GM19395 (cell line): ENCODE measurements at regions not wholly inside any gene's neighbourhood (a gene's known extent, or its start where the extent isn't known, plus 50 kb on each side); places are given as distances from the start of the nearest gene placed in this dataset.

Source experiments
- ATAC-seq: cut with Tn5 transposase; IDR thresholded peaks from one replicate; pipeline ENCODE4 v1.9.1; 2021; ENCODE audit warnings: mild to moderate bottlenecking, moderate library complexity; ENCODE audit not compliant: unreplicated experiment

DNA sequence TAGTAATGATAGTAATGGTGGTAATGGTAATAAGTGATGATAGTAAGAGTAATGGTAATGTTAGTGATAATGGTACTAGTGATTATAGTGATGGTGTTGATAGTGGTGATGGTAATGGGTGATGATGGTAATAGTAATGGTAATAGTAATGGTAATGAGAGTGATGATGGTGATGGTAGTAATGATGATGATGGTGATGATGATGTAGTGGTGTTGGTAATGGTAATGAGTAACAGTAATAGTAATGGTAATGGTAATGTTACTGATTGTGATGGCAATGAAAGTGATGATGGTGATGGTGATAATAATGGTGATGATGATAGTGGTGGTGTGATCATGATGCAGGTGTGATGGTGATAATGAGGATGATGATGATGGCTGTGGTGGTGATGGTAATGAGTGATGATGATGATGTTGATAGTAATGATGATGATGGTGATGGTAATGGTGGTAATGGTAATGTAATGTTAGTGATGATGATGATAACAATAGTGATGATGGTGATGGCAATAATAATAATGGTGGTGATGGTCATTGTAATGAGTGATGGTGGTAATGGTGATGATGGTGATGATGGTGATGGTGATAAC, 235.0 kb downstream of the MATN1 start:
- no peak for ATAC-seq

DNA sequence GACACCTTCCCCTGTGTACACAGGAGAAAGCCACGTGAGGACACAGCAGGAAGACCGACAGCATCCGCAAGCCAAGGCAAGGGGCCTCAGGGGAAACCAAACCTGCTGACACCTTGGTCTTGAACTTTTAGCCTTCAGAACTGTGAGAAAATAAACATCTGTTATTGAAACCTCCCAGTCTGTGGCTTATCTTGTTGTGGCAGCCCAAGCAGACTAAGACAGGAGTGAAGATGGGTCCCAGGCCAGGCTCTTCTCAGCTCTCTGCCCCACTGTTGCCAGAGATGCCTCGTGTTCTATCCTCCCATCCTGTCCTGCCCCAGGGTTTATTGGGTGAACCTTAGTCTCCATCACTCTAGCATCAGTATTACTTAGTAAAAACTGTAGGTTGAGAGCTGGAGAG, 236.3 kb downstream of the MATN1 start:
- ATAC-seq, result no peak

DNA sequence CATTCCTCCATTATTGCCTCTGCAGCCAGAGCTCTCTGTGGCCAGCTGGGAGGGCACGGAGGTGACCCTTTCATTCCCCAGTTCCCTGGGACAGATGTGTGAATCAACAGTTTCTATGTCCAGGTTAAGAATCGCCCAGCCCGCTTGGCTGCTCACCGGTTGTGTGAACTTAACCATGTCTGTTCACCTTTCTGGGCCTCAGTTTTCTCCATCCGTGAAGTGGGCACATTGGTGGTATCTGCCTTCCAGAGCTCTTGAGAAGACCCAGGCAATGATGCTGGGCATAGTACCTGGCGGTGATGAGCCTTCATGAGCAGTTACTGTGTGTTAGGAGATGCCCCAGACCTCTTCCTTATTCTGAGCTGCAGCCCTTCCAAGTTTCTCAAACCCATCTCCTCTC, 238.3 kb downstream of the MATN1 start:
- ATAC-seq, result no peak

DNA sequence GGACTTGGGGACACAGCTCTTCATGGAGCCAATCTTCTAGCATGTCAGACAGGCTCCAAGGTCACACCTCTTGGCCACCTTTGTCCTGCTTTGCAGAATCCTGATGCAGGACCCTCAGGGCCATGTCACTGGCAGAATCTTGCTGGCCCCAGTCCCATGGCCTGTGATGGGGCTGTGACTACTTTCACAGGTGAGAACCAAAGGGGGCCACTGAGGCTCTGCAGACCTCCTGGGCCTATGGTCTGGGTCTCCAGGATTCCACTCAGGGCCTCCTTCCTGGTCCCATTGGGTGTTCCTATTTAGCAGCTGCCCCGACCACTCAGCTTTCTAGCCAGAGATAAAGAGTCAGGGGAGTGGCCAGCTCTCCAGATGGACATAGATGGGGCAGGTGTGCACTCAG, 238.7 kb downstream of the MATN1 start:
- no peak for ATAC-seq

DNA sequence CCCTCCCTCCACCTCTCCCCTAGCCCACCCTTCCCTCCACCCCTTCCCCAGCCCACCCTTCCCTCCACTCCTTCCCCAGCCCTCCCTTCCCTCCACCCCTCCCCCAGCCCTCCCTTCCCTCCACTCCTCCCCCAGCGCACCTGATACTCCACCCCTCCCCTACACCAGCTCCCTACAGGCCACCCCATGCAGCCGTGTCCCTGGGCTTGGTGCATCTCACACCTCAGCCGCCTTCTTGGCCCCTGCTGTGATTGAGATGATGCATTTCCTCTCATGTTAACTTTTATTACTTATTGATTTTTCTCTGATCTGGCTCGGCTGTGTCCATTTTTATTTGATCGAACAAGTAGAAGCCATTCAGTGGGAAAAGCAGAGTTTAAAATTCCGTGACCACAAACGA, 243.8 kb downstream of the MATN1 start:
- ATAC-seq, result no peak

DNA sequence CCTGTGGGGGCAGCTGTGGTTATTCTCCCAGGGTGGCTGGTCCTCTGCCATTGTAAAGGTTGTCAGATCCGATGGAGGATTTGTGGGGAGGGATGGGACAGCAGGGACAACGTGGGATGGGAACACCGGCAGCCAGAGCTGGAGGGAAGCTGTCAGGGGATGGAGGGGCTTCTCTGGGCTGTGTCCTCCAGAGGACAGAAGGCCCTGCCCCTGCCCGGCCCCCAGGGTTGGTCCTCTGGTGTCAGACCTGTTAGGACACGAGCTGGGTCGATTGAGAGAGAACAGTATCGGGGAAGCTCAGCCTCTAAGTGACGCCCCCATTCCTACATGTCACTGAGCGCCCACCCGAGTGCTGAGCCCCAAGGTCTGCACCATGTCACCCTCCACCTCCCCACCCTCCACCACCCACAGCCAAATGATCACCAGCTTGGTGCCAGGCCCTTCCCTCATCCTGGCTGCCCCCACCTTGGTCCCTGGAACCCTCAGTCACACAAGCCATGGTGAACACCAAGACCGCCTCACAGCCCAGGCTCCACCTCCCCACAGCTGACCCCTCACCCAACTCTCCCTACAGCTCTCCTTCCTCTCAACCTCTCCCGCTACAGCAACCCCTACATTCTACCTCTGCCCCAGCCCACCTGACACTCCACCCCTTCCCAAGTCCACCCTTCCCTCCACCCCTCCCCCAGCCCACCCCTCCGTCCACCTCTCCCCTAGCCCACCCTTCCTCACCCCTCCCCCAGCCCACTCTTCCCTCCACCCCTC, 244.4 kb downstream of the MATN1 start:
- ATAC-seq, result no peak

DNA sequence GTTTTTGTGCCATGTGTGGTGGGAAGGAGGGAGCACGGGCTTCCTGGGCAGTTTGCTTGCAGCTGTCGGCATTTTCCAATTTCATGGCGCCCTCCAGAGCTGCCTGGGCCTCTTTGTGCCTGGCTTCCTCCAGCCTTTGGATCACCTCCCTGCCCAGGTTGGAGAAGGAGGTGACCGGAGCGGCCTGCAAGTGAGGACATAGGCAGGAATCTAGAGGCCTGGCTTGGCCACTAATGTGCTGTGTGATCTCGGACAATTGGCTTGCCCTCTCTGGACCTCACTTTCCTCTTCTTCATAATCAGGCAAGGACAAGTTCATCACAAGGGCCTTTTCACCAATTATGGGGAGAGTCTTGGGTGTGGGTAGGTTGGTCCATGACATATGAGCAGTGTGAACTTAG, 245.1 kb downstream of the MATN1 start:
- no peak for ATAC-seq

DNA sequence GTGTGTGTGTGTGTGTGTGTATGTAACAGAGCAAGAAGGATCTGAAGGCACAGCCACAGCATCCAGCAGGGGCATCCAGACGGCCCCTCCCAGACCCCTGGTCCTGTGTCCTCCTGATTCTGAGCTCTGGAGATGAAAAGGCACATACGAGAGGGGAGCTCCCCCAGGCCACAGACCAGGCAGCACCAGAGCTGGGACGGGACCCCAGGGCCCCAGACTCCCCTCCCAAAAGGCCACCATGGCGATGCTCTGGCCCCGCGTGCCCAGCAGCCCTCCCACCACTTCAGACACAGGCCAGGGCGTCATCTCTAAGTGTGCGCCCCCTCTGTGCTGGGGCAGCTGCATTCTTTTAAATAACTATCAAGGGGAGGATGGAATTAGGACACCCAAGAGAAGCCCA, 245.8 kb downstream of the MATN1 start:
- no peak for ATAC-seq

DNA sequence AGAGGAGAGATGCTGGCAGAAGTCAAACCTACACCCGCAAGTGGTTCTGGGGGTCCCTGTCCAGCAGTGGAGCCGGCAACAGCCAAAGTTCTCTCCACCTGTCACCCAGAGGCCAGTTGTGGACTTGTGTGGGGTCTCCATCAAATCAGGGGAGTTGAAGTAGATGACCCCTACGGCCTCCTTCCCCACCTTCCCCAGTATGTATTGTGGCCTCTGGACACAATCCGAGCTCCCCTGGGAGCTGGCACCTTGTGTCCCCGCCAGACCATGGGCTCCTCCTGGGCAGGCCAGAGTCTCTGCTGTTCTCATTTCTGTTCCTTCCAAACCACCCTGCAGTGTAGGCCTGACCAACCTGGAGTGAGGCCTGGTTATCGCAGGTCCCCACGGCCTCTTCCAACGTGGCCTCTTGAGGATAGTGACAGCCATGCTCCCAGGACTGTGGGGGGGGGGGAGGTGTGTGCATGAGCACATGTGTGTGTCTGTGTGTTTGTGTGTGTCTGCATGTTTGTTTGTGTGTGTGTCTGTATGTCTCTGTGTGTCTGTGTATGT, 246.4 kb downstream of the MATN1 start:
- no peak for ATAC-seq

DNA sequence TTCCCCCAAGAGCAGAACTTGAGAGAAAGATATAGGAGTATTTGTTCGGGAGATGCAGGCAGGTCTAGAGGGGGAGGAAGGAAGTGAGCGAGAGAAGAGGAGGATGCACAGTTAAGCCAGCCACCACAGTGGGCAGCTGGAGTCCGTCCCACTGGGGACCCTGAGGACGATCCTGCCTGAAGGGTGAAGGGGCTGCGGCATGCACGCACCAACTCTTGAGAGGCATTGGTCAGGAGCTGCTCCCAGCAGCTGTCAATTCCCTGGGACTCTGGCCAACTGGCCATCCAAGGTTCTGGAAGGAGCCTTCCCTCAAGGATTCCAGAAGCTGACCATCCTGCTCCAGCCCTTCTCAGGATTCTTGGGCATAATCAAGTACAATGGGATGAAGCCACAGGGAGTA, 246.9 kb downstream of the MATN1 start:
- no peak for ATAC-seq

DNA sequence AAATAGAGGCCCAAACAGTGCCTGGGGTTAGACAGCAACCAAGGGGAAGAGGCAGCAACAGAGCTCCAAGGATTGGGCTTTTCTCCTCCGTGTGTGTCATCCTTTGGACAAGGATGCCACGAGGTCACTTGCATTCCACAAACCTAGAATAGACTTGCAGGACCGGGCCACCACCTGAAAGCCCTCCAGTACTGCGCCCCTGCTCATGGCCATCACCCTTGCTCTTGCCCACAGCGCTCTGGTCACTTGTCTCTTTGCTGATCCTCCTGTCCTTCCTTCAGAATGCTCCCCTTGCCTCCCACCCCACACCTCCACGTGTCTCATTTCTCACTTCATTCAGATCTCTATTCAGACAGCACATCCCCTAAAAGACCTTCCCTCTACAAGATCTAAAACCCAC, 247.4 kb downstream of the MATN1 start:
- no peak for ATAC-seq

DNA sequence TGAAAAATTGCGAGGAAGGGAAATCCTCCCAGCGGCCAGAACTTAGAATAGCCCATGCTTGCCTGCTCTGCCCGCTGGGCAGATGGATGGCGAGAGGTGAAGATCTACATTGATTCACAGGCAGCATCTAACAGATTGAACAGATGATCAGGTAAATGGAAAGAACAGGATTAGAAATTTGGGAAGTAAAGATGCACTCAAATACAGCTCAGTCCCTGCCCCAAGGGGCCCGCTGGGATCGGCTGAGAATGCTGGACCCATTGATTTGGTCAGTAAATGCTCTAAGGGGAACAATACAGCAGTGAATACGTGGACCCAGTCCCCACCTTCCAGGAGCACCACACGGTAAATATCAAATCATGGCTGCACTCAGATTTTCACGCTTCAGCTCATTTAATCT, 248.2 kb downstream of the MATN1 start:
- ATAC-seq, result no peak

DNA sequence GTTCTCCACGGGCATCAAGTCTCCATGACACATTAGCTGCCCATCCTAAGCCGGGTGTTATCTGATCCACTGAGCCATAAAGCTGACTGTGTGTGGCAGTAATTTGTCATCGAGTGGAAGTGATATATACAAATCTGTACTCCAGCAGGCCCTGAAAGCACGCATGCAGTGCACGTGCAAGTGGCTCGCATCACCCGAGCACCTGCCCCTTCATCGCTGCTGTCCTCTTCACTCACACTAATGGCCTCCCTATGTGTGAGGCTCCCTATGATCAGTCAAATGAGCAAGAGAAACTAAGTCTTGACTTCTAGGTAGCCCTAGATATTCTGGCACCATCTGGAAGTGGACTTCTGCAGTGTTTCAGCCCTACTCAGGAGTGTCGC, 248.6 kb downstream of the MATN1 start:
- ATAC-seq, result no peak

DNA sequence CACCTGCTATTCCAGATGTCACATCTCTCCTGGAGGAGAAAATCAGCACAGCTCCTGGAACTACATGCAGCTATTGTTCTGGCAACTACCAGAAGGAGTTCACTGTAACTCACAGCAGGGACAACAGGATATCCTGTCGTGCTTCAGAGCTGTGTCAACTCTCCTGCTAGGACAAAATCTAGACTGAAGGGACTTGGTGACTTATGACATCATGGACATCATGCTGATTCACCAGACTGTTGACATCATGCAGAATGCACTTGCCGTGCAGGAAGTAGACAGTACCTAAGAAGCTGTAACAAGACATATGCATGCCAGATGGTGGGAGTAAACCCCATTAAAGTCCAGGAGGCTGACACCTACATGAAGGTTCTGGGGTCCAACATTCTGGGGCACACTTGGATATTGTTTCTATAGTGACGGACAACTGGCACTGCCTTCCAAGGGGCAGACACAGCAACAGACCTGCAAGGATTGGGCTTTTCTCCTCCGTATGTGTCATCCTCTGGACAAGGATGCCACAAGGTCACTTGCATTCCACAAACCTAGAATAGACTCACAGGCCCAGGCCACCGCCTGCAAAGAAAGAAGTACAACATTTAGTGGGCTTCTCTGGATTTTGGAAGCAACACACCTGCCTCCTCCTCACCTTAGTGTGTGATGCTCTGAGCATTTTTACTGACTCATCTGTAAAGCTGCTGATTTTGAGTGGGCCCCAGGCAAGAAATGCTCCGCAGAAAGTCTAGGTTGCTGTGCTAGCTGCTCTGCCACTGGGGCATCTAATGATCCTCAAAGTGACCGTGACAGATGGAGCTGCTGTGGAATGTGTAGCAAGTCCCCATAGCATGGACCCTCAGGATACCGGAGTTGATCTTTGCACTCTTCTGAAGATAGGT, 249.2 kb downstream of the MATN1 start:
- ATAC-seq, result no peak

DNA sequence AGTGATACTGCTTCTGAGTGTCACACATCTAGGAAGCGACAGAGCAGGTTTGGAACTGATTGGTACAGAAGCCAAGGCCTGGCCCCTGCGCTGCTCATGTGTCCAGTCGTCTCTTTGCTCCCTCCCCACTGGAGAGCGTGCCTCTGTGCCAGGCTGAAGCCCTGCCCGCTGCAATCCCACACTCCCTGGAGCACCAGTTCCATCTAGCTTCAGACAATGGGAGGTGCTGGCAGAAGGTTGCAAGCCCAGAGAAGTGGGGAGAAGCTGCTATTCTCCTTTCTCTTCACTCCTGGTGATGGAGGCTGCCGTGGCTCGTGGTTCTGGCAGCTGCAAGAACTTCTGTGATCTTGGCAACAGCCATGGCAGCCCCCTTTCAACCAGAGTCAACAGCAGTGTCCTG, 250.9 kb downstream of the MATN1 start:
- ATAC-seq, result no peak

DNA sequence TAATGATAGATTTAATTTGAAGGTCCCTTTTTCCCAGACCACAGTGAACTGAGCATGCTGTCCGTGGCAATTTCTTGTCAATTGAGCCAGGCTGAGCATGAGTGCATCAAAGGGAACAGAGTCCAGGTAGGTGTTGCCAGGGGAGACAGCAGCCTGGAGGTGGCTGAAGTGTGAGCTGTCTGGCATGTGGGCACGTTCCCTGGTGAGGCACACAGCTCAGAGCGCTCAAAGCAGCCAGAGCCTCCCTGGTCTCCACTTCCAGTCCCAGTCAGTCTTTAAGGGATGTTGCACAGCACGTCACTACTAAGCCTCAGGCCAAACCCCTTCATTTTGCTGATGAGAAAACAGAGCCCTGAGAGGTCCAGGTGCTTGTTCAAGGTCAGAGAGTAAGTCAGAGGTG, 251.4 kb downstream of the MATN1 start:
- no peak for ATAC-seq

DNA sequence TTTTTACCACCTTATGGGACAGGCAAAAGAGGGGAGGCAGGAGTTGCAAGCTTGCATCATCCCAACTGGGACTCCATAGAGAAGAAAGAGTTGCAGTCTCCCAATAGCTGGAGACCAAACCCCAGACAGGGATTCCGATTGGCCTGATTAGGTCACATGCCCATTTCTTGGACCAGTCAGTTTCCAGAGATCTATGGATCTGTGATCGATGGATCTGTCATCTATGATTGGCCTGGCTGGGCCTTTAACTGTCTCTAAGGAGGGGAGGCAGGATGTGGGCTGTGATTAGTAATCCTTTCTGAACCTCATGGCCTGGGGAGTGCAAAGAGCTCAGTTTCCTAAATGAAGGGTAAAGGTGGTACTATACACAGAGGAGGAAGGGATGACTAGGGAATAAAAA, 252.1 kb downstream of the MATN1 start:
- ATAC-seq, result no peak

DNA sequence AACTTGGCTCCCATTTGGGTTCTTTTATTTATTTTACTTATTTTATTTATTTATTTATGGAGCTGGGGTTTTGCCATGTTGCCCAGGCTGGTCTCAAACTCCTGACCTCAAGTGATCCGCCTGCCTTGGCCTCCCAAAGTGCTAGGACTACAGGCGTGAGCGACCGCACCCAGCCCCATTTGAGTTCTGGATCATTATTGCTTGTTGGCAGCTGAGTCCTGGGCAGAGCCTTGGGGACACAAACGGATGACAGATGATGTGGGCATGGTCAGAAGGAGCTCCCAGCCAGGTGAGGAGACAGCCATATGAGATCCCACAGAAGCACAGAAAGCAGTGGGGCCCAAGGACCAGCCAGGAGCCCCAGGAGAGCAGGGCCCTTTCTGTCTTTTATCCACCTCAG, 254.0 kb downstream of the MATN1 start:
- ATAC-seq, result no peak

DNA sequence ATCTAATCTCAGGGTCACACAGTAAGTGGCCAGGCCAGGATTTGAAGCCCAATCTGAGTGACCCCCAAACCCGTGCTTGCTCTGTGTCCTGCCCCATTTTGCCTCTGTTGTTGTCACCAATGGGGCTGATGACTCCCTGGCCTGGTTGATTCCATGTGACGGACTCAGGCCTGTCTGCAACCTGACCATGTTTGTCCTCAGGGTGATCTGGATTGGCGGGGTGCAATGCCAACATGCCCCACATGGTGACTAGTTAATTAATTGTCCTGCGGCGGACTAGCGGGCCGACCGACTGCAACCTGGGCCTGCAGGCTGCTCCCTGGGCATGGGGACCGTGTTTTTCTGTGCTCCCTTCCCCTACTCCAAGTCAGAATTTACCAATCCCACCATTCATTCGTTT, 256.3 kb downstream of the MATN1 start:
- no peak for ATAC-seq

DNA sequence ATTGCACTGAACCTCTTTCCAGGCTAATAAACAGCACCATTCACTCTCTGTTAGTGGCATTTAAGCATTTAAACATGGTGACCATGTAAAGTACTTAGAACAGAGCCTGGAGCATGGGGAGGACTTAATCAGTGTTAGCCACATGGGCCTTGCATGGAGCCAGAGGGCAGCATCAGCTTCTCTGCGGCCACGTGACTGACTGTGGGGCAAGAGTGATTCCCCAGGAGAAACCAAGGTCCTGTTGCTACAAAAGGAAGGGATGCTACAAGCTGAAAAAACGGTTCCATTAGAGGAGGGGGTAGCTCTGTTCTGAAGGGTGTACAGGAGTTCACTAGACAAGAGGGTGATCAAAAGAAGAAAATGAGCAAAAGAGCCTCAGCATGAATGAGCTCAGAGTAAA, 256.8 kb downstream of the MATN1 start:
- ATAC-seq, result no peak

DNA sequence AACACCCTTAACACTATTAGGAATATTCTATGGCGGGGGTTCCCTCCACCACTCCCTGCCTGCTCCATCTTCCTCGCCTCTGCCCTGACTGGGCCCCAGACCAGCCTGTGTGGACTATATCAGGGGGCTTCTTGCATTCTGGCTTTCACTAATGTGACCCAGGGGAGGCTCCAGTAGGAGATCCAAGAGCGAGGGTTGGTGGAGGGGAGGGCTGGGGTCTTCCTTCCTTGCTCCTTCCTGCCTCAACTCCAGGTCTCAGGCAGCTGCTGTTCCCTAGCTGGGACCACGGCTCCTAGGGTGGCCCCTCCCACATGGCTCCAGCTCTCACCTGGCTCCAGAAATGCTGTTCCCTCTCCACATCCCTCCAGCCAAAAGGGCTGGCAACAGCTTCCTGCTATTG, 257.4 kb downstream of the MATN1 start:
- ATAC-seq, result no peak

DNA sequence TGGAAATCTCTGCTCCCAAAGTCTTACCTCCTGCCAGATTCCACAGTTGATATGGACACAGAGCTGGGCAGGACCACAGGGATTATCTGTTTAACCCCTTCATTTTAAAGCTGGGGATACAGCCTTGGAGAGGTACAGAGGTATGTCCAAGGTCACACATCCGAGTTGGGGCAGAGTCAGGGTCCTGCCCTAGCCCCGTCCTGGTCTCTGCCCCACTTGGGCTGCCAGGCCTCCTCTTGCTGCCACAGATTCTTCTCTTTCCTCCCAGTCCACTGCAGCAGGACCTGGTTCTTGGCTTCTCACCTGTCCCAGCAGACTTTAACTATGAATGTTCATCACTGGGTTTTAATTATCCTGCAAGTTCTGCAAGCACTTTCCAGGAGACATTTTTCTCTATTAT, 258.3 kb downstream of the MATN1 start:
- ATAC-seq, result no peak
